ENCODE measurements at regions not wholly inside any gene's neighbourhood (a gene's known extent, or its start where the extent isn't known, plus 50 kb on each side); places are given as distances from the start of the nearest gene placed in this dataset.

GRCh38 chr4:130659320-130659719, 1563.4 kb downstream of the C4orf33 start:
- Histone ChIP-seq H2AFZ (no peak overlapping the region), H4K20me1 (ENCODE audit: insufficient read depth, poor library complexity, severe bottlenecking) (no peaks in the 10 kb centered on the region), H3K79me2 (no peaks in the 10 kb centered on the region), H3K9me2 (replicated peaks; ENCODE audit: insufficient read depth) (no peaks in the 10 kb centered on the region), H3K27ac (no peak overlapping the region), H3K9me3 (ENCODE audit: low read depth) (no peaks in the 10 kb centered on the region), H3K4me1 (ENCODE audit: insufficient read depth) (no peaks in the 10 kb centered on the region), H3K27me3 (no peaks in the 10 kb centered on the region), H3K4me3 (no peak overlapping the region), H3K4me2 (no peak overlapping the region), H3K36me3 (replicated peaks; ENCODE audit: insufficient read depth, low read depth) (no peaks in the 10 kb centered on the region)
- no peak for DNase-seq (ENCODE audit: low spot score)
- 70% methylated on average over 2 of the region's 2 CpGs for WGBS (ENCODE audit: low lambda C conversion rate, missing lambda C conversion rate)
- TF ChIP-seq EZH2 (IDR thresholded peaks at IDR 0.05; ENCODE audit: borderline replicate concordance) (no peak), CTCF (IDR thresholded peaks at IDR 0.05; ENCODE audit: poor library complexity) (no peak), EZH2phosphoT487 (IDR thresholded peaks at IDR 0.05; ENCODE audit: low read depth, severe bottlenecking, unreplicated experiment) (no peak)

GRCh38 chr4:130668859-130669258, 1572.9 kb downstream of the C4orf33 start:
- Histone ChIP-seq H3K4me3 (no peak overlapping the region), H3K27ac (no peak overlapping the region), H4K20me1 (ENCODE audit: insufficient read depth, poor library complexity, severe bottlenecking) (no peaks in the 10 kb centered on the region), H3K27me3 (no peaks in the 10 kb centered on the region), H2AFZ (no peak overlapping the region), H3K9me3 (ENCODE audit: low read depth) (no peaks in the 10 kb centered on the region), H3K4me2 (no peak overlapping the region), H3K79me2 (no peaks in the 10 kb centered on the region), H3K9me2 (replicated peaks; ENCODE audit: insufficient read depth) (no peaks in the 10 kb centered on the region), H3K4me1 (ENCODE audit: insufficient read depth) (no peaks in the 10 kb centered on the region), H3K36me3 (replicated peaks; ENCODE audit: insufficient read depth, low read depth) (no peaks in the 10 kb centered on the region)
- no peak for DNase-seq (ENCODE audit: low spot score)
- no peak for TF ChIP-seq EZH2 (IDR thresholded peaks at IDR 0.05; ENCODE audit: borderline replicate concordance)
- TF ChIP-seq EZH2phosphoT487 (IDR thresholded peaks at IDR 0.05; ENCODE audit: low read depth, severe bottlenecking, unreplicated experiment): no peak
- WGBS (ENCODE audit: low lambda C conversion rate, missing lambda C conversion rate): 73% methylated on average over 3 of the region's 3 CpGs

- Histone ChIP-seq H3K4me2 (no peak overlapping the region), H3K4me3 (no peak overlapping the region), H3K27me3 (no peaks in the 10 kb centered on the region), H4K20me1 (ENCODE audit: insufficient read depth, poor library complexity, severe bottlenecking) (no peaks in the 10 kb centered on the region), H3K27ac (no peak overlapping the region), H3K9me2 (replicated peaks; ENCODE audit: insufficient read depth) (no peaks in the 10 kb centered on the region), H3K79me2 (no peaks in the 10 kb centered on the region), H3K4me1 (ENCODE audit: insufficient read depth) (no peaks in the 10 kb centered on the region), H3K36me3 (replicated peaks; ENCODE audit: insufficient read depth, low read depth) (no peaks in the 10 kb centered on the region), H2AFZ (no peak overlapping the region), H3K9me3 (ENCODE audit: low read depth) (no peaks in the 10 kb centered on the region)
- 35% methylated on average over 2 of the region's 2 CpGs for WGBS (ENCODE audit: low lambda C conversion rate, missing lambda C conversion rate)
- no peak for DNase-seq (ENCODE audit: low spot score)
- no peak for TF ChIP-seq EZH2 (IDR thresholded peaks at IDR 0.05; ENCODE audit: borderline replicate concordance)
- no peak for TF ChIP-seq EZH2phosphoT487 (IDR thresholded peaks at IDR 0.05; ENCODE audit: low read depth, severe bottlenecking, unreplicated experiment)
- no peak for TF ChIP-seq CTCF (IDR thresholded peaks at IDR 0.05; ENCODE audit: poor library complexity)
Observed at GRCh38 chr4:130675266-130675665, 1579.3 kb downstream of the C4orf33 start.

GRCh38 chr4:130689181-130689580, 1593.2 kb downstream of the C4orf33 start:
- no peak overlapping the region for H2AFZ ChIP-seq
- no peaks in the 10 kb centered on the region for H3K9me2 ChIP-seq (replicated peaks; ENCODE audit: insufficient read depth)
- H3K27ac ChIP-seq: no peak overlapping the region
- H3K4me2 ChIP-seq: no peak overlapping the region
- TF ChIP-seq EZH2 (IDR thresholded peaks at IDR 0.05; ENCODE audit: borderline replicate concordance) (no peak), EZH2phosphoT487 (IDR thresholded peaks at IDR 0.05; ENCODE audit: low read depth, severe bottlenecking, unreplicated experiment) (no peak), CTCF (IDR thresholded peaks at IDR 0.05; ENCODE audit: poor library complexity) (no peak)
- no peaks in the 10 kb centered on the region for H3K27me3 ChIP-seq
- no peak overlapping the region for H3K4me3 ChIP-seq
- DNase-seq (ENCODE audit: low spot score): no peak
- no peaks in the 10 kb centered on the region for H3K36me3 ChIP-seq (replicated peaks; ENCODE audit: insufficient read depth, low read depth)
- H3K4me1 ChIP-seq (ENCODE audit: insufficient read depth): no peaks in the 10 kb centered on the region
- no peaks in the 10 kb centered on the region for H3K79me2 ChIP-seq
- no peaks in the 10 kb centered on the region for H3K9me3 ChIP-seq (ENCODE audit: low read depth)
- no peaks in the 10 kb centered on the region for H4K20me1 ChIP-seq (ENCODE audit: insufficient read depth, poor library complexity, severe bottlenecking)

Measured in hepatocyte (in vitro differentiated cells).